Activated CD4-positive, CD25-positive, alpha-beta regulatory T cell treated with anti-CD3 and anti-CD28 coated beads, Interleukin-2, amount 50 U/mL, for 24 hours (primary cell): ENCODE measurements at regions not wholly inside any gene's neighbourhood (a gene's known extent, or its start where the extent isn't known, plus 50 kb on each side); places are given as distances from the start of the nearest gene placed in this dataset.
"Not testable (repeated sequence)": the region's sequence is repeated elsewhere in the genome, so short reads cannot be mapped to it uniquely, and the experiment has no call there.

Experiments used
- ATAC-seq, 2 donors: fragments of 150-1000 bp; cut with Tn5 transposase; one replicate each; pipeline ENCODE4 v1.10.0; 2021; ENCODE audit warnings: mild to moderate bottlenecking in 1 of 2, moderate library complexity in 1 of 2

DNA sequence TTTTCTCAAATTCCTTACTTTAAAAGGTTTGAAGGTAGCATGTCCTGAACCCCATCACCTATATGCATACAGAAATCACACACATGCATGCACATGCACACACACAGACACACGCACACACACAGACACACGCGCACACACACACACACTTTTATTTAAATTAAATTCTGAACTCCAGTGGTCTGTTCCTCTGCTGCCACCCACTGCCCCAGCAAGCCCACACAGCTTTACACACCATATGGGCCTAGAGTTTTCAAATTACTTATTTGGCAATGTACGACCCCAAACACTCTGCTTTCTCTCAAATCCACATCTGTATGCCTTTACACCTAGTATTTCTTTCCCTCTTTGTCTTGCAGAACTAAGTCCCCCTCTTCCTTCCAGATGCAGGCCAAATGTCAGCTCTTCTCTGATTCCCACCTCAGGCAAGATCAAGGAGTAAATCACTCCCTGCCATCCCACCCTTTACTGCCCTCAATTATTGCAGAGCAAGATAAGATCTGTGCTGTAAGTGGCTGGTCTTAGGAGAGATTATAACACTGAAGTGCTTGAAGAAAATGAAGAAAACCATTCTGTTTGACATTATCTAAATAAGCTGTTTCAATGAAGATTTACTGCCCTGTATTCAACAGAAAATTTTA lies 429.9 kb upstream of the CXADR start:
- no peak for ATAC-seq

DNA sequence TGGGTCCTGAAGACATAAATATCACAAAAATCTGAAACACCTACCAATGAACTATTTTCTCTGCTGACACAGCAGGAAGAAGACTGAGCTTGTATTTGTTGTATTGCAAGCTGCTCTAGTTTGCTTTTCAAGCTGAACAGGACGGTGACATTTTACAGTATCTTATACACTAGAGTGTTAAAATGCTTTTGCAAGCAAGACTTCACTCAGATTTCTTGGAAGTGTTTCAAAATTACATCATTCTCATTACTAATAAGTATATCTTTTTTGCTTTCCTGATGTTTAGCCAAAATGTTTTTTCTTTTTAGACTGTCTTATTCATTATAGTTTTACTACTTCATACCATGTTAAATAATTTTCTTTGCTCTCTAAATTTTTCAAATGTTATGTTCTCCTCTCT lies 427.1 kb upstream of the CXADR start:
- no peak for ATAC-seq

GRCh38 chr21:17088500-17088899 lies 424.3 kb upstream of the CXADR start:
- ATAC-seq: no peak

GRCh38 chr21:17089091-17089491 lies 423.8 kb upstream of the CXADR start:
- no peak for ATAC-seq

DNA sequence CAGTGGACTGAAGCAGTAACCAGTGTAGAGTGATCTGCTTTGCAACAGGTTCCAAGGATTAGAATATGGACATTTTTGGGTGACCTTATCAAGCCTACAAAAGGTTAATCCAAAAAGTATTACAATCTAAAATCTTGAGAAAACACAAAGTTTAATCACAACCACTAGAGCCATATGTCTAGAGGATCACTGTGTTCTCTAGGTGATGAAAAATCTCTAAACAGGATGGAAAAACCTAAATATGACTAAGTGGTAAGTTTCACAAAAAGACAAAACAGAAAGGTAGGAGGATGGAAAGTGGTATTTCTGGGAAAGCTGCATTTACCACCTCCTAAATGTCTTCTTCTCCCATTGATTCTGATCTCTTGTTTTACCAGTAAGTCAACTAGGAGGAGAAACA lies 411.1 kb upstream of the CXADR start:
- ATAC-seq: no peak

DNA sequence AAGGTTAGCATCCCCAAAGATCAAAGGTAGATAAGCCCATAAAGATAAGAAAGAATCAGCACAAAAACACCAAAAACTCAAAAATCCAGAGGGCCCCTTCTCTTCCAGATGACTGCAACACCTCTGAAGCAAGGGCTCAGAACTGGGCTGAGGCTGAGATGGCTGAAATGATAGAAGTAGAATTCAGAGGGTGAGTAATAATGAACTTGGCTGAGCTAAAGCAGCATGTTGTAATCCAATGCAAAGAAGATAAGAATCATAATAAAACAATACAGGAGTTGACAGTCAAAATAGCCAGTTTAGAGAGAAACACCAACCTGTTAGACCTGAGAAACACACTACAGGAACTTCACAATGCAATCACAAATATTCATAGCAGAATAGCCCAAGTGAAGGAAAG lies 406.9 kb upstream of the CXADR start:
- no peak for ATAC-seq

GRCh38 chr21:17114045-17114444 lies 398.8 kb upstream of the CXADR start:
- ATAC-seq: no peak

- ATAC-seq: no peak
These were observed 394.0 kb upstream of the CXADR start for GRCh38 chr21:17118638-17119384.

GRCh38 chr21:17119466-17120297 lies 393.2 kb upstream of the CXADR start:
- no peak for ATAC-seq

DNA sequence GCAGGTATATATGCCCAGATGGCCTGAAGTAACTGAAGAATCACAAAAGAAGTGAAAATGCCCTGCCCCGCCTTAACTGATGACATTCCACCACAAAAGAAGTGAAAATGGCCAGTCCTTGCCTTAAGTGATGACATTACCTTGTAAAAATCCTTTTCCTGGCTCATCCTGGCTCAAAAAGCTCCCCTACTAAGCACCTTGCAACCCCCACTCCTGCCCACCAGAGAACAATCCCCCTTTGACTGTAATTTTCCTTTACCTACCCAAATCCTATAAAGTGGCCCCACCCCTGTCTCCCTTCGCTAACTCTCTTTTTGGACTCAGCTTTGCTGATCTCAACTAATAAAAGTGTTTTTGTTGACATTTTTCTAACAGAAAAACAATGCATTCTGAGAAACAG lies 385.4 kb upstream of the CXADR start:
- not testable (repeated sequence) for ATAC-seq

GRCh38 chr21:17128132-17128531 lies 384.7 kb upstream of the CXADR start:
- ATAC-seq: no peak

DNA sequence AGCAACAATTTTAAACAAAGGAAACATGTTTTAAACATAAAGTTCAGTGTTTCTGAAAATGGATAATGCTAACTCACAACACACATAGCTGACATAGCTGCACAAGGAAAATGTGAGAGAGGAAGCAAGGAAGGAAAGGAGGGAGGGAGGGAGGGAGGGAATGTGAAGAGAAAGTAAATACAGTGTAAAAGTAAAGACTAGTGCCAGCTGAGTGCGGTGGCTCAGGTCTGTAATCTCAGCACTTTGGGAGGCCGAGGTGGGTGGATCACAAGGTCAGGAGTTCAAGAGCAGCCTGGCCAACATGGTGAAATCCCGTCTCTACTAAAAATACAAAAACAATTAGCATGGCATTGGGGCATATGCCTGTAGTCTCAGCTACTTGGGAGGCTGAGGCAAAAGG lies 373.7 kb upstream of the CXADR start:
- not testable (repeated sequence) for ATAC-seq

GRCh38 chr21:17139696-17140095 lies 373.1 kb upstream of the CXADR start:
- ATAC-seq: no peak

DNA sequence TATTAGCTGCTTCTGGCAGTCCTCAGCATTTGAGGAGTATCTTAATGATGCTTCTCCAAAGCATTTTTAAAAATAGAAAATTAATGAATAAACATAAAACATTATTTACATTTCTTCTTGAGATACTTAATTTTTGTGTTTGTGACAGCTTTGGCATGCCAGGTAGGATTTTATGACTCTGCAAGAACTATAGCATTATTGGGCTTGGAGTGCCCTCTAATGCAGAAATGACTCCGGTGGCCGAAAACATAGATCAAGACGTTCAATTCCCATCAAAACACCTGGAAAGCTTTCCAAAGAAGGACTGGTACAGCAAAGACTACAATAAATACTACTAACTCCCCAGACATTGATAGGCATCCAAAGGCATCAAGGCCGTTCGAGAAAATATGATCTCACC lies 366.4 kb upstream of the CXADR start:
- no peak for ATAC-seq

DNA sequence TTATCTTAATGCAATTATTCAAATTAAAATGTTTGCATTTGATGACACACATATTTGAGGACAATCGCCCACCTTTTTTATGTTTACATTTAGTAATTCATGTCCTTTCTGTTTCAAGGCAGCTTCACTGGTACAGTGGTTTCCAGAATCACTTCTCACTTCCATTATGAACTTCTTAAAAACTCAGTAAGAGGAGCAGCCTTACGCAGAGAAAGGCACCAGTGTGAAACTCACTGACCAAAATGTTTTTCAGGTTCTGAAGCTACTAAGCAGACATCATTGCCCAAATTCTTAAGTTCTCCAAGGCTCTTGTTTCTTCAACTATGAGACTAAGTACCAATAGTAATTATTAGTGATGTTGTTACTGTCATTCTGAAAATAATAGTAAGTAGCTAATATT lies 353.1 kb upstream of the CXADR start:
- ATAC-seq: no peak

DNA sequence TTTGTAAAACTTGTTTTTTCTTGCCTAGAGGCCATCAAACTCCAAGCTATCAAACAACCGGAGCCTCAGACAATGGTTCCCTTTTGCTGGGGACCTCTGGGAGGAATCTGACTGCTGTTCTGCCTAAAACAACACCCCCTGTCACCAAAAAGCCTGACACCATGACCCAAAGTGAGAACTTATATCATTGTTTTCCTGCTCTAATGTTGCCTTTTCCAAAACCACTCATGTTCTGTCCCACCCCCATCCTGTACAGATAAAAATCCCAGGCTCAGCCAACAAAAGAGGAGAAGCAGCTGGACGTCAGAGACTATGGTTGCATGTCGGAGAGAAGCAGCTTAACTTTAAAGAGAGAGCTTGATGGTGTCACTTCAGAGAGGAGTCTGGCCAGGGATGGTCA lies 327.2 kb upstream of the CXADR start:
- no peak for ATAC-seq

GRCh38 chr21:17189963-17190362 lies 322.9 kb upstream of the CXADR start:
- no peak for ATAC-seq

DNA sequence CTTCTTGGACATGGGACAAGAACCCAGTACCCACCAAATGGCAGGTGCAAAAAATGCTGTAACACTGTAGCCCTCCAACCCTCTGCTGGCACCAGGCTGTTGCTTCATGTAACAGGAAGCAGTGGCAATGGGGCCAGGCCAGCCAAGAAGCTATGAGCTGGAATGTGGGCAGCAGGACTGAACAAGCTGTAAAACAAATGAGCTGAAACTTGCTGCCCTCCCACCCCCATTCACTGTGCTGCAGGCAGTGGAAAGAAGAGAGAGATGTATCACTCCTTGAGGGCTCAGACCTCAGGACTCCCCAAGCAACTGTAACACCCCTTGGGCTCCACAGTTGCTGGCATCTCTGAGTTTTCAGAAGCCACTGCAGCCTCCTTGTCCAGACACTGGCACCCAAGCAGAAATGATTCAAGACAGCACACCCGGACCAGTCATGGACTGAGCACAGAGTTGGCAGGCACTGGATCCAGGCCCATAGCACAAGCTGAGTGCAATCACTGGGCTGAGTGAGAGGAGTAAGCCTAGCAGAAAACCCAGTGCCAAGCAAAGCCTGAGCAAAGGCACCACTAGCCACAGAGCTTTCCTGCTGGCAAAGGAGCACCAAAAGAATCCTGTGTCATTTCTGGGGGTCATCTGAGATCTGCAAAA lies 321.4 kb upstream of the CXADR start:
- no peak for ATAC-seq

- no peak for ATAC-seq
These were observed 317.5 kb upstream of the CXADR start for GRCh38 chr21:17195351-17195750.

- no peak for ATAC-seq
These were observed 316.9 kb upstream of the CXADR start for GRCh38 chr21:17195976-17196375.

DNA sequence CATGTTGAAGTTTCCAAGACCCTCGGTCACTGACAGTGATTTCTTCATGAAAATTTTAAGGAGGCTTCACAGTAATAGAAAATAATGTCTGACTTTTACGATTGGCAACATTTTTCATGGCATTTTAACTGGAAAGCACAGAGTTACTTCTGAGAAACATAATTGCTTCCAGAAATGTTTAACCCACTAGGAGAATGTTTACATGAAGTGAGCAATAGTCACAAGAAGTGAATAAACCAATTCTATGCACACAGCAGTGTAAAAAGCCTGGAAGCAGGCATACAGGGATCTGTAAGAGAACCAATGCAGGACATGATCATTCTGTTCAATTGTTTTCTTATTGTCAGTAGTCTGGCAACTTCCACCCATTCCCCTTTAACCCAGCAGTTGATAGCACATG lies 316.2 kb upstream of the CXADR start:
- ATAC-seq: no peak

DNA sequence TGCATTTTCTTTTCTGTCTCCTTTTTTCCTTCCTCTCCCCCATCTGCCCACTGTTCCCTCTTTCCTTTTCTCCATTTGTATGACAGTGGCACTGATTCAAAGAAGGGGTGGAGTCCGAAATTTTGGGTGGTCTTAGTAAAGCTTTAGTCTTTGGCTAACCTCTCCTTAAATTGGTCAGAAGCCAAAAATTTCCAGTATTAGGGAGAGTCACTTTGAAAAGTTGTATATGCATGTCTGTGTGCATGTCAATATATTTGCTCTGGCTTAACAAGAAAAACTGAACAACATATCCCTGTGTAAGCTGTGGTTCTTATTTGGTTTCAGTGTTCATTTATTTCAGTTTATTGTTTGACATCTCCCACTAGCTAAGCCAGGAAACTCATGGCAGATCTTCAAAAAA lies 314.8 kb upstream of the CXADR start:
- ATAC-seq: no peak

DNA sequence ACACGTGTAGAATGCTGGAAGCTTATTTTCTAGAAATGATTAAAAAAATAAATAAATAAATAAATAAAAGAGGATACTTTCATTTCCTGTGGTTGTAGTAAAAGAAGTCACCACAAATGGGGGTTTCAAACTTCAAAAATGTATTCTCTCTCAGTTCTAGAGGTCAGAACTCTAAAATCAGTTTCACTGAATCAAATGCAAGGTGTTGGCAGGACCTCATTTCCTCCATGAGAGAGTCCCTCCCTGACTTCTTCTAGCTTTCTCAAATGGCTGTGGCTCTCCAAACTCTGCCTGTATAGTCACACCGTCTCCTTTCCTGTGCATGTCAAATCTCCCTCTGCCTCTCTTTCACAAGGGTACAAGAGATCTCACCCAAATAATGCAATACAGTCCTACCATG lies 312.6 kb upstream of the CXADR start:
- no peak for ATAC-seq
